HepG2 (cell line): ENCODE measurements at regions not wholly inside any gene's neighbourhood (a gene's known extent, or its start where the extent isn't known, plus 50 kb on each side); places are given as distances from the start of the nearest gene placed in this dataset.

Experiments used
- EP300 ChIP-seq, 3 experiments: sonication (generic) in 1 of 3; formaldehyde crosslinking in 1 of 3; IDR thresholded peaks; 2 replicates each; pipeline versions ENCODE4 v1.5.1 to v1.6.1; 2011 to 2020; ENCODE audit warnings: low read depth in 2 of 3, low read length in 2 of 3, borderline replicate concordance in 1 of 3, improper control_type of control experiment in 1 of 3, mild to moderate bottlenecking in 1 of 3, missing genetic modification reagents in 1 of 3, moderate library complexity in 1 of 3
- MEF2D ChIP-seq: sonication (generic); formaldehyde crosslinking; IDR thresholded peaks from 2 replicates; pipeline ENCODE4 v1.5.1; 2020; ENCODE audit warnings: mild to moderate bottlenecking, missing genetic modification reagents
- TBL1XR1 ChIP-seq: fragments of 150-350 bp; IDR thresholded peaks from 2 replicates; pipeline ENCODE4 v1.6.1; 2014; ENCODE audit warnings: borderline replicate concordance, low read length; ENCODE audit not compliant: partially characterized antibody
- YEATS2 ChIP-seq: sonication (generic); formaldehyde crosslinking; IDR thresholded peaks from 2 replicates; pipeline ENCODE4 v1.4.0; 2020; ENCODE audit warnings: missing genetic modification reagents, borderline replicate concordance
- ZNF644 ChIP-seq: IDR thresholded peaks from 2 replicates; pipeline ENCODE4 v1.6.1; 2016; ENCODE audit warnings: low read depth
- TF ChIP-seq, protein P1 (sequence below): sonication (generic); formaldehyde crosslinking; IDR thresholded peaks from 2 replicates; pipeline ENCODE4 v1.8.0; 2022; ENCODE audit warnings: mild to moderate bottlenecking, missing genetic modification reagents
- TF ChIP-seq, protein P2 (sequence below): sonication (generic); formaldehyde crosslinking; IDR thresholded peaks from 2 replicates; pipeline ENCODE4 v1.5.0; 2020; ENCODE audit warnings: mild to moderate bottlenecking, missing genetic modification reagents, moderate library complexity
- TF ChIP-seq, protein P3 (sequence below), 2 experiments: IDR thresholded peaks; 2 replicates each; pipeline ENCODE4 v1.6.1; 2011 to 2012; ENCODE audit warnings: low read length in 2 of 2, borderline replicate concordance in 1 of 2, low read depth in 1 of 2, mild to moderate bottlenecking in 1 of 2, moderate library complexity in 1 of 2
- TF ChIP-seq, protein P4 (sequence below): sonication (generic); formaldehyde crosslinking; conservative IDR thresholded peaks from 2 replicates; pipeline ENCODE4 v1.4.0; 2020; ENCODE audit warnings: missing genetic modification reagents

DNA sequence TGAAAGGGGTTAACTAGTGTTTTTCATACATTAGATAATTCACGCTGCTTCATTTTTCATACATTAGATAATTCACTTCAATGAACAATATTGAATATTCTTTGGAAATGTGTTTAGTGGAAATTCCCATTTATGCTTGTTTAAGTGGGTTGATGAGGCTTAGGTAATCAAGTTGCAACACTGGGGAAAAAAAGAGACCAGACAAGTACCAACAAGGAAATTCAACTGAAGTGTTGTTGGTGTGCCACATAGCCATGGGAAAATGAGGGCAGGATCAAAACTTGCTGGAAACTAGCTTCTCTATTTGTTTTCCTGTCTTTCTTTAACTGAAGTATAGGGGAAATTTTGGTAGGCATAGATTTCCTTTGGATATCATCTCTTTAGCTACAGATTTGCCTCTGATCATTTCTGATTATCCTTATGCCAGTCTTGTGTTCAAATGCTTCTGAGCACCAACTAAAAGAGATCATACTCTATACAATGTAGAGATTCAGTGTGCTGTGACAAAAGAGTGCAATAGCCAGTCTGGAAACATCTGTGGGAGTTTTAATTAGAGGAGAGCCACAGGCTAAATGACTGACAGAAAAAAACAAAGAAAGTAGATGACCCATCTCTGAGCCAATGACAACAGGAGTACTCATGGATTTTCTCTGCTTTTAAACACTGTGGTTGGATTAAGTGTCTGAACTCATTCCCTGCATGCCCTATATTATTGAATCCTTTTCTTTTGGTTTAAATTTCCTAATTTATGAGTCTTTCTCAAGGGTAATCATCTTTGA is 67.6 kb upstream of the CTSC start:
- TF ChIP-seq, protein P1, sequence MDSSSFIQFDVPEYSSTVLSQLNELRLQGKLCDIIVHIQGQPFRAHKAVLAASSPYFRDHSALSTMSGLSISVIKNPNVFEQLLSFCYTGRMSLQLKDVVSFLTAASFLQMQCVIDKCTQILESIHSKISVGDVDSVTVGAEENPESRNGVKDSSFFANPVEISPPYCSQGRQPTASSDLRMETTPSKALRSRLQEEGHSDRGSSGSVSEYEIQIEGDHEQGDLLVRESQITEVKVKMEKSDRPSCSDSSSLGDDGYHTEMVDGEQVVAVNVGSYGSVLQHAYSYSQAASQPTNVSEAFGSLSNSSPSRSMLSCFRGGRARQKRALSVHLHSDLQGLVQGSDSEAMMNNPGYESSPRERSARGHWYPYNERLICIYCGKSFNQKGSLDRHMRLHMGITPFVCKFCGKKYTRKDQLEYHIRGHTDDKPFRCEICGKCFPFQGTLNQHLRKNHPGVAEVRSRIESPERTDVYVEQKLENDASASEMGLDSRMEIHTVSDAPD = no peak
- TF ChIP-seq, protein P2, sequence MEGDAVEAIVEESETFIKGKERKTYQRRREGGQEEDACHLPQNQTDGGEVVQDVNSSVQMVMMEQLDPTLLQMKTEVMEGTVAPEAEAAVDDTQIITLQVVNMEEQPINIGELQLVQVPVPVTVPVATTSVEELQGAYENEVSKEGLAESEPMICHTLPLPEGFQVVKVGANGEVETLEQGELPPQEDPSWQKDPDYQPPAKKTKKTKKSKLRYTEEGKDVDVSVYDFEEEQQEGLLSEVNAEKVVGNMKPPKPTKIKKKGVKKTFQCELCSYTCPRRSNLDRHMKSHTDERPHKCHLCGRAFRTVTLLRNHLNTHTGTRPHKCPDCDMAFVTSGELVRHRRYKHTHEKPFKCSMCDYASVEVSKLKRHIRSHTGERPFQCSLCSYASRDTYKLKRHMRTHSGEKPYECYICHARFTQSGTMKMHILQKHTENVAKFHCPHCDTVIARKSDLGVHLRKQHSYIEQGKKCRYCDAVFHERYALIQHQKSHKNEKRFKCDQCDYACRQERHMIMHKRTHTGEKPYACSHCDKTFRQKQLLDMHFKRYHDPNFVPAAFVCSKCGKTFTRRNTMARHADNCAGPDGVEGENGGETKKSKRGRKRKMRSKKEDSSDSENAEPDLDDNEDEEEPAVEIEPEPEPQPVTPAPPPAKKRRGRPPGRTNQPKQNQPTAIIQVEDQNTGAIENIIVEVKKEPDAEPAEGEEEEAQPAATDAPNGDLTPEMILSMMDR = no peak
- TF ChIP-seq TBL1XR1 (no peak), MEF2D (CRISPR knock-in tag) (no peak), ZNF644 (CRISPR knock-in tag) (no peak), YEATS2 (no peak), EP300 (IDR thresholded peaks at IDR 0.05; ENCODE audit: low read depth in 2 of 2, low read length in 2 of 2) (no peak), EP300 (CRISPR knock-in tag; IDR thresholded peaks at IDR 0.05; ENCODE audit: borderline replicate concordance) (no peak)
- TF ChIP-seq, protein P3, sequence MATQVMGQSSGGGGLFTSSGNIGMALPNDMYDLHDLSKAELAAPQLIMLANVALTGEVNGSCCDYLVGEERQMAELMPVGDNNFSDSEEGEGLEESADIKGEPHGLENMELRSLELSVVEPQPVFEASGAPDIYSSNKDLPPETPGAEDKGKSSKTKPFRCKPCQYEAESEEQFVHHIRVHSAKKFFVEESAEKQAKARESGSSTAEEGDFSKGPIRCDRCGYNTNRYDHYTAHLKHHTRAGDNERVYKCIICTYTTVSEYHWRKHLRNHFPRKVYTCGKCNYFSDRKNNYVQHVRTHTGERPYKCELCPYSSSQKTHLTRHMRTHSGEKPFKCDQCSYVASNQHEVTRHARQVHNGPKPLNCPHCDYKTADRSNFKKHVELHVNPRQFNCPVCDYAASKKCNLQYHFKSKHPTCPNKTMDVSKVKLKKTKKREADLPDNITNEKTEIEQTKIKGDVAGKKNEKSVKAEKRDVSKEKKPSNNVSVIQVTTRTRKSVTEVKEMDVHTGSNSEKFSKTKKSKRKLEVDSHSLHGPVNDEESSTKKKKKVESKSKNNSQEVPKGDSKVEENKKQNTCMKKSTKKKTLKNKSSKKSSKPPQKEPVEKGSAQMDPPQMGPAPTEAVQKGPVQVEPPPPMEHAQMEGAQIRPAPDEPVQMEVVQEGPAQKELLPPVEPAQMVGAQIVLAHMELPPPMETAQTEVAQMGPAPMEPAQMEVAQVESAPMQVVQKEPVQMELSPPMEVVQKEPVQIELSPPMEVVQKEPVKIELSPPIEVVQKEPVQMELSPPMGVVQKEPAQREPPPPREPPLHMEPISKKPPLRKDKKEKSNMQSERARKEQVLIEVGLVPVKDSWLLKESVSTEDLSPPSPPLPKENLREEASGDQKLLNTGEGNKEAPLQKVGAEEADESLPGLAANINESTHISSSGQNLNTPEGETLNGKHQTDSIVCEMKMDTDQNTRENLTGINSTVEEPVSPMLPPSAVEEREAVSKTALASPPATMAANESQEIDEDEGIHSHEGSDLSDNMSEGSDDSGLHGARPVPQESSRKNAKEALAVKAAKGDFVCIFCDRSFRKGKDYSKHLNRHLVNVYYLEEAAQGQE (IDR thresholded peaks at IDR 0.05; ENCODE audit: borderline replicate concordance in 1 of 2, low read depth in 1 of 2, low read length in 2 of 2) = no peak
- TF ChIP-seq, protein P4, sequence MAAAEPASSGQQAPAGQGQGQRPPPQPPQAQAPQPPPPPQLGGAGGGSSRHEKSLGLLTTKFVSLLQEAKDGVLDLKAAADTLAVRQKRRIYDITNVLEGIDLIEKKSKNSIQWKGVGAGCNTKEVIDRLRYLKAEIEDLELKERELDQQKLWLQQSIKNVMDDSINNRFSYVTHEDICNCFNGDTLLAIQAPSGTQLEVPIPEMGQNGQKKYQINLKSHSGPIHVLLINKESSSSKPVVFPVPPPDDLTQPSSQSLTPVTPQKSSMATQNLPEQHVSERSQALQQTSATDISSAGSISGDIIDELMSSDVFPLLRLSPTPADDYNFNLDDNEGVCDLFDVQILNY (CRISPR knock-in tag) = no peak
